H54 (cell line): ENCODE measurements at regions not wholly inside any gene's neighbourhood (a gene's known extent, or its start where the extent isn't known, plus 50 kb on each side); places are given as distances from the start of the nearest gene placed in this dataset.

Experiments
- DNase-seq: peaks from one replicate; pipeline ENCODE4 v3.0.0; 2011; ENCODE audit warnings: low spot score, mixed read lengths; ENCODE audit not compliant: insufficient read length
- FAIRE-seq: peaks from 3 replicates; lab custom pipeline; 2011; peaks lifted over from hg19 to GRCh38; lab: Jason Lieb, UNC
- POLR2A ChIP-seq: IDR thresholded peaks from 2 replicates; pipeline ENCODE4 v1.6.1; 2011; ENCODE audit warnings: low read depth, mild to moderate bottlenecking, low read length

DNA sequence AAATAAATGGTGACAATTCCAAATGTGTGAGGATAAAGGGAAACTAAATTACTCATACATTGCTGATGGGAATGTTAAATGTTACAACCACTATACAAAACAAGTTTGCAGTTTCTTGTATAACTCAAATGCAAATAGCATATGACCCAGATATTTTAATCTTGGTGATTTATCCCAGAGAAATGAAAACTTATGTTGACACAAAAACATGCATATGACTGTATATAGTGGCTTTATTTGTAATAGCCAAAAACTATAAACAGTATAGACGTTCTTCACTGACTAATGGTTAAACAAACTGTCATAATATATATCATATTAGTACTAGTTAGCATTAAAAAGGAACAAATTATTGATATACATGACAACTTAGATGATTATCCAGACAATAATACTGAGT is 619.2 kb downstream of the PDHA2 start:
- no peak for TF ChIP-seq POLR2A
- FAIRE-seq (no peak), DNase-seq (no peak)

GRCh38 chr4:96465834-96466233 is 625.9 kb downstream of the PDHA2 start:
- TF ChIP-seq POLR2A = no peak
- no peak for FAIRE-seq
- no peak for DNase-seq

DNA sequence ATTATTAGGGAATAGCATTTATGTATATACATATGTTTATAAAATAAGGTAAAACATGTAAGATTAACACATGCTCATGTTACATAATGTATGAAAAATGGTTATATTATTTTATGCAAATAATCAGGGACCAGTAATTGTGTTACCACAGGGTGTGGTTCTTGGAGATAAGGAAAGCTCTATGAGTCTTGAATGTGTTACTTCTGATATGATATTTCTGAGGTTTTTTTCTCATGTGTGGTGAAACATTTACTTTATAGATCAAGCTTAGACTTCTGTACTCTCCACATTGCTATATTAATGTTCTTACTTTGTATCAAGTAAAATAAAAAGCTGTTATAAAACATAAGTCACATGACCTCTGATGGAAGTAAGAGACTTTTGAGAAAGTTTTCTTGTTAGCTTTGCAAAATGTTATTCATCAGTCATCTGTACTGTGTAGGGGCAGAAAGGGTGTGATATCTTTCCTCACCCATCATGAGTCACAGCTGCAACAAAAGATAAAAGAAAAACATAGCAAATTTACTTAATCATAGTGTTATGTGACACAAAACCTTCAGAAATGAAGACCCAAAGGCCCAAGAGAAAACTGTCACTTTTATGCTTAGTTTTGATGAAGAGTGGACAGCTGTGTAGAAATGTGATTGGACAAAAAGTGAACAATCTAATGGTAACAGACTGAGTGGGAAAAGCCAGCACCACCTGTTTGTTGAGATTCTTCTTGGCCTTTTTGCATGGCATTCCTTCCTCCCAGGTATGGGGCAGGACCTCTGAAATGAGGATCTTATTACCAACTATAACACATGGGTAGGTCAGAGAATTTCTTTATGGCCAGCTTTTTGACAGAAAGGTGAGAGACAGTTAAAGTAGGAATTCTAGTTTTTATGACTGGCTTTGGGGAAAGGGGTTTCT is 632.3 kb downstream of the PDHA2 start:
- DNase-seq (no peak), FAIRE-seq (no peak)
- TF ChIP-seq POLR2A = no peak

- no peak for DNase-seq
- no peak for TF ChIP-seq POLR2A
- FAIRE-seq = no peak
Observed at GRCh38 chr4:96473246-96473645, 633.4 kb downstream of the PDHA2 start.

- DNase-seq (no peak), FAIRE-seq (no peak)
- no peak for TF ChIP-seq POLR2A
Observed at GRCh38 chr4:96483308-96484030, 643.6 kb downstream of the PDHA2 start.

GRCh38 chr4:96486563-96486962 is 646.7 kb downstream of the PDHA2 start:
- no peak for DNase-seq

GRCh38 chr4:96497621-96498020 is 657.7 kb downstream of the PDHA2 start:
- no peak for FAIRE-seq
- DNase-seq = no peak
- TF ChIP-seq POLR2A = no peak

More at GRCh38 chr4:96486563-96486962, 646.7 kb downstream of the PDHA2 start:
- no peak for FAIRE-seq
- no peak for TF ChIP-seq POLR2A

DNA sequence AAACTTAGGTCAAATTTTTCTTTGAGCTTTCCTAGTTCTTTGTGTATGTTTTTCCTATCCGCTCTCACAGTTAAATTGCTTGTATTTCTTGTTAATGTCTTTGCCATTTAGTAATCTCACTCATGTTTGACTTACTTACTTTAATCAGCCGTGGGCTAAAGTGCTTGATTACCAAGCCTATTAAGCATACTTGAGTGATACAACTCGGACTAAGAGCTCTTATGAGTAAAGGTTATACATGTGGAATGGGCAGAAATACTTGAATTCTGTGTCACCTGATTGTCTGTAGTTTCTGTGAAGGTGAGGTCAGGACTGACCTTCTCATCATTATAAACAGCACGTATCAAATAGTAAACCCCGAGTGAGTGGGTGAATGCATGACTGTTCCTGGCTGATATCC is 664.5 kb downstream of the PDHA2 start:
- FAIRE-seq (no peak), DNase-seq (no peak)
- no peak for TF ChIP-seq POLR2A

GRCh38 chr4:96509039-96509741 is 669.3 kb downstream of the PDHA2 start:
- TF ChIP-seq POLR2A = no peak
- FAIRE-seq (no peak), DNase-seq (no peak)

GRCh38 chr4:96519291-96519690 is 679.4 kb downstream of the PDHA2 start:
- DNase-seq = no peak
- FAIRE-seq = no peak
- TF ChIP-seq POLR2A = no peak

DNA sequence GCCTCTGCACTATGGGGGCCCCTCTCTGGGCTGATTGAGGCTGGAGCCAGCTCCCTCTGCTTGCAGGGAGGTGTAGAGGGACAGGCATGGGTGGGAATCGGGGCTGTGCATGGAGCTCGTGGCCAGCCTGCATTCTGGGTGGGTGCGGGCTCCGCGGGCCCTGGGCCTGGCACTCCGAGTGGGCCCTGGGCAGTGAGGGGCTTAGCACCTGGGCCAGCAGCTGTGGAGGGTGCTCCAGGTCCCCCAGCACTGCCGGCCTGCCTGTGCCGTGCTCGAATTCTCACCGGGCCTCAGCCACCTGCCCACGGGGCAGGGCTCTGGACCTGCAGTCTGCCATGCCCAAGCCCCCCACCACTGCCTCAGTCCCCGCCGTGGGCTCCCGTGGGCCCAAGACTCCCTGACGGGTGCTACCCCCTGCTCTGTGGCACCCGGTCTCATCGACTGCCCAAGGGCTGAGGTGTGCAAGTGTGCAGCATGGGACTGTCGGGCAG is 681.2 kb downstream of the PDHA2 start:
- no peak for FAIRE-seq
- no peak for DNase-seq
- no peak for TF ChIP-seq POLR2A

- no peak for DNase-seq
- no peak for FAIRE-seq
- TF ChIP-seq POLR2A = no peak
Observed at GRCh38 chr4:96523611-96524010, 683.7 kb downstream of the PDHA2 start.

GRCh38 chr4:96524311-96524875 is 684.5 kb downstream of the PDHA2 start:
- no peak for TF ChIP-seq POLR2A
- DNase-seq (no peak), FAIRE-seq (no peak)
